GM18508 (cell line): ENCODE measurements at regions not wholly inside any gene's neighbourhood (a gene's known extent, or its start where the extent isn't known, plus 50 kb on each side); places are given as distances from the start of the nearest gene placed in this dataset.
"Not testable (repeated sequence)": the region's sequence is repeated elsewhere in the genome, so short reads cannot be mapped to it uniquely, and the experiment has no call there.

Source experiments
- ATAC-seq: cut with Tn5 transposase; IDR thresholded peaks from one replicate; pipeline ENCODE4 v1.9.1; 2021; ENCODE audit warnings: moderate number of reproducible peaks; ENCODE audit not compliant: insufficient read depth, unreplicated experiment

DNA sequence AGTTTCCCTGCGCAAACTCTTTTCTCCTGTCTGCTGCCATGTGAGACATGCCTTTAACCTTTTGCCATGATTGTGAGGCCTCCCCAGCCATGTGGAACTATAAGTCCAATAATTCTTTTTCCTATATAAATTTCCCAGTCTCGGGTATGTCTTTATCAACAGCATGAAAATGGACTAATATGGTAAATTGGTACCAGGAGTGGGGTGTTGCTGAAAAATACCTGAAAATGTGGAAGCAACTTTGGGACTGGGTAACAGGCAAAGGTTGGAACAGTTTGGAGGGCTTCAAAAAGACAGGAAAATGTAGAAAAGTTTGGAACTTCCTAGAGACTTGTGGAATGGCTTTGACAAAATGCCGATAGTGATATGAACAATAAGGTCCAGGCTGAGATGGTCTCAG lies 578.9 kb upstream of the CYLC2 start:
- ATAC-seq: not testable (repeated sequence)

DNA sequence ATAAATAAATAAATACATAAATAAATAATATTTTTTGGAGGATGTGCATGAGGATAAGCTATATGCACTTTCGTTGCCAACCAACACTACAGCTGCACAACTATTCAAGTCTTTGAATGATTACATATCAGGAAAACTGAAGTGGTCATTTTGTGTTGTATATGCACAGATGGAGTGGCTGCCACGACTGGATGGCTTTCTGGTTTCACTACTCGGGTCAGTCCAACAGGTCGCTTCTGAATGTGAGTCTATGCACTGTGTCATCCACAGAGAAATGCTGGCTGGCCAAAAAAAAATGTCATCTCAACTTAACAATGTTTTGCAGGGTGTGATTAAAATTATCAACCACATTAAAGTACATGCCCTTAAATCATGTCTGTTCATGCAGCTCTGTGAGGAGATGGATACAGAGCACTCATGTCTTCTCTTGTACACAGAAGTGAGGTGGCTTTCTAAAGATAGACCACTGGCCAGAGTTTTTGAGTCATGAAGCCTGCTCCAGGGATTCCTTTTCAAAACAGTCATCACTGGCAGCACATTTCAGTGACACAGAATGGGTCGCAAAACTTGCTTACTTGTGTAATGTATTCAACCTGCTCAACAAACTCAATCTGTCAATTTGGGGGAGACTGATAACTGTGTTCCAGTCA lies 589.8 kb upstream of the CYLC2 start:
- ATAC-seq: no peak

DNA sequence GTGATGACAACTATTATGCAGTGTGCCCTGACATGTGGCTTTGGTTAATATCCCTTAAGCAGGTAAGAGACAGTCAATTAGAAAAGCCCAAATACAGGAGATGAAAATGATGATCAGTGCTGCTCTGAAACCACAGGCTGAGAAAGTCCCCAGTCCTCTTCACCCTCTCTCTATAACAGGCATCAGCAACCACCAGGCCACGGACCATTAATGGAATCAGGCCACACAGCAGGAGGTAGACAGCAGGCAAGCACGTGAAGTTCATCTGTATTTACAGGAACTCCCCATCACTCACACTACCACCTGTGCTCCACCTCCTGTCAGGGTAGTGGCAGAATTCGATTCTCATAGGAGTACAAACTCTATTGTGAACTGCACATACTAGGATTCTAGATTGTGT lies 591.6 kb upstream of the CYLC2 start:
- ATAC-seq: no peak

DNA sequence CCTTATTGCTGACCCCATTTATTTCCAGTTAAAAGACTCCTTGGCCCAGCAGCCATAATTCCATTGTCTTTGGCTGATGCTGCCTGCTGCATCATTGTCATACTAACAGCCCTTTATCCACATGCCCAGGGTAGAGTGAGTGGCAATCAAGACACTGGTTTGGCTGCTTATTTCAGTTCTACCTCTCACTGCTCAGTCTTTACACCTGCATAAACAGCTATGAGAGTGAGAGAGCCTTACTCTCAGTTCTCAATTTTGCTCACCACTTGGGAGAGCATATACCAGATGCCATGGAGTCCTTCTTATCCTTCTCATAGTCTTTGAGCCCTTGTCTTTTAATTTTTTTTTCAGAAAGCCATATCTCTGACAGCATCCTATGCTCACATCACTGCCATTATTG lies 596.9 kb upstream of the CYLC2 start:
- no peak for ATAC-seq

DNA sequence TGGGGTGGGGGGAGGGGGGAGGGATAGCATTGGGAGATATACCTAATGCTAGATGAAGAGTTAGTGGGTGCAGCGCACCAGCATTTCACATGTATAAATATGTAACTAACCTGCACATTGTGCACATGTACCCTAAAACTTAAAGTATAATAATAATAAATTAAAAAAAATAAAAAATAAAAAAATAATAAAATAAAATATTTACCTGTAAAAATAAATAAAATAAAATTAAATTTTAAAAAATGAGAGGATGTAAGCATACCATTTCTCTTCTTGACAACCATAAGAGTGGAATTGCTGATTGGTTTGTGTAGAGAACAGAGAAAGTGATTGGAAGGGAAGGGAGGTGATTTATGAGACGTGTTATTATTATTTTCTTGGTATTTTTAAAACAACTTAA lies 609.5 kb upstream of the CYLC2 start:
- not testable (repeated sequence) for ATAC-seq

DNA sequence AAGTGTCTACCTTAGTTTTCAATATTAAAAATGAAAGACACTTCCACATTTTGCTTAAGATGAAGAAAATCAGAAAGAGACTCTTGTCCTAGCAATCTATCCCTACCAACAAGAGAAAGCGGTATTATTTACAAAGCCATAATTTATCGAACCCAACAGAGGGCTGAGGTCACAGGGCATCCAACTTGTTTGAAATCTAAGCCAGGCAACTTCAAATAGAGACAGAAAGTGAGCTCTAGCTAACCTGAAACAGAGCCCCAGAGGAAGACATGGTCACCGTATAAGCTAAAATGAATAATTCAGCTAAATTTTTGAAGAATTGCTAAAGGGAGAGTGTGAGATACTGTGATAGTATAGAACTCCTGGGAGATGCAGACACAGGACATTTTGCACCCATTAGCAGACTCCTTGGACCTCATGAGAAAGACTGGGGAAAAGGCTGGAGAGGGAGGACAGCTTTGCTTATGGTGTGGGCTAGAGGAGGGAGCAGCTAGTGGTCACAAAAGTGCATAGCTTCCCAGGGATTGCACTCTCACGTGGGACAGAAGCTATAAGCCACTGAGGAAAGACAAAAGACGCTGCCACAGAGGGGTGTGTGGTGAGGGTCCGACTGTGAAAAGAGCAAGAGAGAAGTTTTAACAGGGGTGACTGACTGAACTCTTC lies 624.2 kb upstream of the GRIN3A start:
- ATAC-seq: no peak

DNA sequence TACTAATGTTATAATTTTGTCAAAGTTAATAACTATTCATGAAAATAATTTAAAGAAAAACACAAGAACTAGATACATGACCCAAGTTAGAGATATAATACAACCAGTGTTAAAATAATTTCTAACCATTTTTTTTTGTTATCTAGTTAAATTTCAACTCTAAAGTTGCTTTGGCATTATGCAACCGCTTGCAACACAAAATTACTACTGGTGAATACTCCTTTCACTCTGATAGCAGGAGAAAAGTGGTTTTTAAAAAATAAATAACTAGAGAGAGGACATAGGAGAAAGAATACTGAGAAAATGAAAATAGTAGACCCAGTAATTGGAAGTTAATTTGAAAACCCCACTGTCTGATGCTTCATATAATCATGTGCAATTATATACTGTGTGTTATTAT lies 622.4 kb upstream of the GRIN3A start:
- ATAC-seq: no peak

DNA sequence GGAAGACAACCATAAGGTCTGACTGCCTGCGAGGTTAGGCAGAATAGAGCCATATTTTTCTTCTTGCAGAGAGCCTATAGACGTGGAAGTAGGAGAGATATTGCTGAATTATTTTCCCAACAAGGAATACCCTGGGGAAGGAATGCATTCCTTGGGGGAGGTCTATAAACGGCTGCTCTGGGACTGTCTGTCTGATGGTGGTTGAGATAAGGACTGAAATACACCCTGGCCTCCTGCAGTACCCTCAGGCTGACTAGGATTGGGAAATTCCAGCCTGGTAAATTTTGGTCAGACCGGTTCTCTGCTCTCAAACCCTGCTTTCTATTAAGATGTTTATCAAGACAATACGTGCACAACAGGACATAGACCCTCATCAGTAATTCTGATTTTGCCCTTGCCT lies 617.5 kb upstream of the GRIN3A start:
- no peak for ATAC-seq

DNA sequence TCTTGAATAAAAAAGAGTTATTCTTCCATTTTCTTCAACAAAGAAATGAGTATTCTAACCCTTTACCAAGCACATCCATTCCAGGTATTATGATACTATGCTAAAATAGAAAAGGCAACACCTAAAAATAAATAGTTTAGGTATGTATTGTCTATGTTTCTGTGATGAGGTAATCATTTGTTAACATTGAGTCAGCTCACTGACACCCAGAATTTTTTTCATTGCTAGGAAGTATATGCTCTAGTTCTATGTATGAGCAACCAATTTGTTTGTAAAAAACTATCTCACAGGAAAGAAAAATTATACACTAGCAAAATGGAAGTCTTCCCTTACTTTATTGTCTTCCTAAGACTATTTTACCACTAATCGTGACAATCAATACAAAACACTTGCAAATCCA lies 615.6 kb upstream of the GRIN3A start:
- no peak for ATAC-seq

DNA sequence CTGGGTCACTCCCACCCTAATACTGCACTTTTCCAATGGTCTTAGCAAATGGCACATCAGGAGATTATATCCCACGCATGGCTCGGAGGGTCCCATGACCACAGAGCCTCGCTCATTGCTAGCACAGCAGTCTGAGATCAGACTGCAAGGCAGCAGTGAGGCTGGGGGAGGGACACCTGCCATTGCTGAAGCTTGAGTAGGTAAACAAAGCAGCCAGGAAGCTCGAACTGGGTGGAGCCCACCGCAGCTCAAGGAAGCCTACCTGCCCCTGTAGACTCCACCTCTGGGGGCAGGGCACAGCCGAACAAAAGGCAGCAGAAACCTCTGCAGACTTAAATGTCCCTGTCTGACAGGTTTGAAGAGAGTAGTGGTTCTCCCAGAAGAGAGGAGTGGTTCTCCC lies 599.0 kb upstream of the GRIN3A start:
- not testable (repeated sequence) for ATAC-seq

DNA sequence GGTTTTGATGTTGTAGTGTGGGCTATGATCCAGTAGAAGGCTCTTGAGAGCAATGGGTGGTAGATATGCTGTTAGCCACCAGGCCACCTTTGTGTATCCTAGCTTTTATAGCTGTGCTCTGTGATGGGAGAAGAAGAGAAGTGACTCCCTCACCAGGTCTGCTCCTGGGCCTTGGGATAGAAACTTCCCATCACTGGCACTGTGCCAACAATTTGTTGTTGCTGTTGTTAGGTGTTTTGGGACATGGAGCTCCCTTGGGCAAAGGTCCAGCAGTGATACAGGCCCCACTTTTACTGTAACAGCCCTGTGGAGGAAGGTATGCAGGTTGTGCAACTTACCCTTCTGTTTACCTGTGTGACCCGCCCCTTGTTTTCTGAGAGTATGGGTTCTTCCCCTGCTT lies 570.9 kb upstream of the GRIN3A start:
- ATAC-seq: no peak

DNA sequence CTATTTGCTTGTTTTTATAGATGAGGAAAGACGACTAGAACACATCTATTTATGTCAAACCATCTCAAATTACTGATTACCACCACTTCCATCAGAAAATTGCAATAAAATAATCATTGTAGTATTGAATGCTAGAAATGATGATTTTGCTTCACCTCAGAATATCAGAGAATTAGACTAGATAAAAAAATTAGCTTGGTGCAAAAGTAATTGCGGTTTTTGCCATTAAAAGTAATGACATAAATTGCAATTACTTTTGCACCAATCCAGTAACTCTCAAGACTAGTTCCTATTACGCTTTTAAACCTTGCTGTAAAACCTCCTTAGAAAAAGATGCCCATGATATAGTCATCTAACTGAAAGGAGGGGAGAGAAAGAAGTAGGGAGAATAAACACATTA lies 556.7 kb upstream of the GRIN3A start:
- no peak for ATAC-seq

DNA sequence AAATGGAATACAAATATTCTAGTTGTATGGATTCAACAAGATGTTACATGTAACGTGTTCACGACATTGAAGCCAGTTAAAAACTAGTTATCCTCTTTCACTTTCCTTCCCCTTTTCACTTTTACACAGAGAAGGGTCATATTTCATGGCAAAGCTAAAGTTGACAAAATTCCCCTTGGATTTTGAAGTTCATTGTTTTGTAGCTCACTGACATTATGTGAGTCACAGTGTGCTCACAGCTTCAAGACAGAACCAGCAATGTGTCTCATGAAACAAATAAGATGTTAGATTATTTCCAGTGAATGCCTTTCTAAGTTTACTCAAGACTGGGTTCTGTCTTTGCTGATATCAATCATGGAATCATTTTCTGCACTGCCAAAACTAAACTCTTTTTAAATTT lies 535.5 kb upstream of the GRIN3A start:
- no peak for ATAC-seq

DNA sequence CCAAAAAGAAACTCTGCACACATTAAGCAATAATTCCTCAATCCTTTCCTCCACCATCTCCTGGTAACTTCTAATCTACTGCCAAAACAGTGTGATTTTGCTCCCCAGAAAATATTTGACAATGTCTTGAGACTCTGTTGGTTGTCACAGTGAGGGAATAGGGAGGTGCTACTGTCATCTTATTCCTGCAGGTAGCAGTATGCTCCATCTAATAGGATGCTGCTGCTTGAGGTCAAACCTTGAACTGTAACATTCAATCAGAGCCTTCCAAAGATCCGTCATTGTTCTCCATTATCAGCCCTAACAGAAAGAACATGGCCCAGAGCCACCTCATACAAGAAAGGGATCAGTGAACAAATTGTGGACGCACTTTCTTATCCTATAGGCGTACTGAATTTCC lies 514.7 kb upstream of the GRIN3A start:
- no peak for ATAC-seq

DNA sequence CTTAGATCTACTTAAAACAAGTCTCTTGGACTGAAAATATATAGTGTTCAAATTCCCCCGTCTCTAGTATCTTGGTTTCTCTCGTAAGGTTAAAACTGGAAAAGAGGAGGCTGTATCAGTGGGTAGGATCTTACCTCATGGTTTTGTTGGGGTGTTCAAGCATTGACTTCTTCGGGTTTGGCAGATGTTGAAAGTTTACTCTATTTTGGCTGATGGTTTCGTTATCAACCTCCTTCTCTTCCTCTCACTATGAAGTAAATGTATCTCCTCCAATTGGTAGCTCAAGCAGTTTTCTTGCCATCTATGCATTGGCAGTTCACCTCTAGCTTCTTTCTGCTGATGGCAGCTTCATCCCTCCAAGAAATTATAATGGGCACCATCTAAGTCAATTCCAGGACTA lies 506.5 kb upstream of the GRIN3A start:
- no peak for ATAC-seq

DNA sequence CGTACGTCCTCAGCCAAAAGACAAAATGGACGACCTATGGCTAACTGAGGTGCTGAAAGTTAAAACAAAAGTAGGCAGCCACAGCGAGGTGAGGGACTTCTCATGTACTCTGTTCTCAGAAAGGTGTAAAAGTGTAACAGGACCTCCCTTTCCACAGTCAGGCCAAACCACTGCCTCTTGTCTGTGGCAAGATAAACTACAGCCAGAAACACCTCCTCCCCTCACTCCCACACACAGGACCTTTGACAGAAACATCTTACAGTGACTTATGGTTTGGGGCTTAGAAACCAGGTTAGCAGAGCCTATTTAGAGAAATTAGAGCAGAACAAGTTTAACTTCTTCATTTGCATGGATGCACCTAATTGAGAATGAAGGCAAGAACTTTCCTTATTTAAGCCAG lies 499.1 kb upstream of the GRIN3A start:
- ATAC-seq: no peak

DNA sequence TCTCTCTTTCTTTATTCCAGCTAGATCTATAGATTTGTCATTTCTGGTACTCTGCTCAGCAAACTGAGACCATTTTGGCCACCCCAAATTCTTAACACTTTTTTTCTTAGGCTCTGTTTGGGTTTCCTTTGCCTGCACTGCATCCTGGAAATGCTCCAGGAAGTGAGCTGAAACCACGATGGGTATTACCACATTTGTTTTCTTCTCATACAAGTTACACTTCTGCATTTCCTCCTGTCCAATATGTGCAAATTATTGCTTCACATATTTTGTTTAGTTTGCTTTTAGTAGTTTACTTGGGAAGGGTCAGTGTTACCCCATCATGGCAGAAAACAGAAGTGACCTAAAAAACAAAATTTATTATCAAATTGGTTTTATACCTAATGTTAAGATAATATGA lies 498.6 kb upstream of the GRIN3A start:
- ATAC-seq: no peak

DNA sequence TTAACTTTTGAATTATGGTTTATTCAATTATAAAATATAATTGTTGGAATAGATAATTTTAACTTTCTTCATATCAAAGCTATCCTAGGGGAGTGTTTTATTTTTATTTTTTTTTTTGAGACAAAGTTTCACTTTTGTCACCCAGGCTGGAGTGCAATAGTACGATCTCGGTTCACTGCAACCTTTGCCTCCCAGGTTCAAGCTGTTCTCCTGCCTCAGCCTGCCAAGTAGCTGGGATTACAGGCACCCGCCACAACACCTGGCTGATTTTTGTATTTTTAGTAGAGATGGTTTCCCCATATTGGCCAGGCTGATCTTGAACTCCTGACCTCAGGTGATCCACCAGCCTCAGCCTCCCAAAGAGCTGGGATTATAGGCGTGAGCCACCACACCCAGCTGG lies 489.0 kb upstream of the GRIN3A start:
- ATAC-seq: not testable (repeated sequence)

DNA sequence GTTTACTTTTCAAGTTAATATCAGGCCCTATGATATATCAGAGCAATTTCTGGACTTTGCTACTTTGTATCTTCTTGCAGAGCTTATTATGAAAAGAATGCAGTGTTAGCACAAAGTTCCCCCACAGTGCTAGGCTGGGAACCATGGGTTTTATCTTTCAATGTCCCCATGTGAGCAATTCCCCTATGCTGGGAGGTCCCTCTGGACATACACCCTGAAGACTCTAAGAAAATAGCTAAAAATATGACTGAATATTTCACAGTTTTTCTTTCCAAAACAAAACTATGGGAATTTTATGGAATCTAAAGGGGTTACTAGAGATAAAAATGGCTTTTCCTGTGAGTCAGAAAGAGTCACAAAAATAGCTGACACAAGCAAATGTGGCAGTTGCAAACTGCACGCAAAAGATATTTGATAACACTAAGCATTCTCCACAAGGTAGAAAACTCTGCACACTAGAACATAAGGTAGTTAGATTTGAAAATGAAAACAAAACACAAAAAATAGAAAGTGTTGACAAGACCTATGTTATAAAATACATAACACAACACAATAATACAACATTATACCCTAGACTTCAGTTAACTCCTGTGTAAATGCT lies 487.5 kb upstream of the GRIN3A start:
- ATAC-seq: no peak

DNA sequence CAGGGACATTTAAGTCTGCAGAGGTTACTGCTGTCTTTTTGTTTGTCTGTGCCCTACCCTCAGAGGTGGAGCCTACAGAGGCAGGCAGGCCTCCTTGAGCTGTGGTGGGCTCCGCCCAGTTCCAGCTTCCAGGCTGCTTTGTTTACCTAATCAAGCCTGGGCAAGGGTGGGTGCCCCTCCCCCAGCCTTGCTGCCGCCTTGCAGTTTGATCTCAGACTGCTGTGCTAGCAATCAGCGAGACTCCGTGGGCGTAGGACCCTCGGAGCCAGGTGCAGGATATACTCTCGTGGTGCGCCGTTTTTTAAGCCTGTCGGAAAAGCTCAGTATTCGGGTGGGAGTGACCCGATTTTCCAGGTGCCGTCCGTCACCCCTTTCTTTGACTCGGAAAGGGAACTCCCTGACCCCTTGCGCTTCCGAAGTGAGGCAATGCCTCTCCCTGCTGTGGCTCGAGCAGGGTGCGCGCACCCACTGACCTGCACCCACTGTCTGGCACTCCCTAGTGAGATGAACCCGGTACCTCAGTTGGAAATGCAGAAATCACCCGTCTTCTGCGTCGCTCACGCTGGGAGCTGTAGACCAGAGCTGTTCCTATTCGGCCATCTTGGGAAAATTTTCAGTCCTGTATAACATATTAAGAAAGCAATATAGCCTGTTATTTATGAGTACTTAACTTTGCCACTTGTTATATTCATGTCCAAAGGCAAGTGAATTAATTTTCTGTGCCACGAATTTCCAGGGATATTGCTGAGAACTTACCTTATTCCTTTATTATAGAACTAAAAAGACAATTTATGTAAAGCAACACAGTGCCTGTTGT lies 485.1 kb upstream of the GRIN3A start:
- not testable (repeated sequence) for ATAC-seq

DNA sequence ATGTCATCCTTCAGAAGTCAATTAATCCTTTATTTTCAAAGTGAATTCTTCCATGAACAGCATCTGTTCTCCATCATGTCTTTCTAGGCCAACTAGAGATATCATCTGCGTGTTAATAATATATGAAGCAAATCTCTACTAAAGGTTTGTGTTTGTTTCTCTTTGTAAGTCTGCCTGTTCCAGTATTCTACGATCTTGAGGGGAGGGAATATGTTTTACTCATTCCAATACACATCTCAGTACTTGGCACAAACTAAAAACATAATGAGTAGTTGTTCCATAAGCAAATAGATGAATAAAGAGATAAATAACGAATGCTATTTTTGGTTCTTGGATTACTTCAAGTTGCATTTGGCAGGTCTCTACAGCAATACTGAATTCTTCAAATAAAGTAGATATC lies 470.7 kb upstream of the GRIN3A start:
- no peak for ATAC-seq
